Osteocyte (in vitro differentiated cells): ENCODE measurements at regions not wholly inside any gene's neighbourhood (a gene's known extent, or its start where the extent isn't known, plus 50 kb on each side); places are given as distances from the start of the nearest gene placed in this dataset.
"Not testable (repeated sequence)": the region's sequence is repeated elsewhere in the genome, so short reads cannot be mapped to it uniquely, and the experiment has no call there.

Experiments
- DNase-seq: peaks from one replicate; pipeline ENCODE4 v3.0.0; 2021; ENCODE audit warnings: mixed read lengths; ENCODE audit not compliant: unreplicated experiment; ENCODE audit errors: extremely low spot score
- H3K27ac Mint-ChIP-seq: one replicate; pipeline ENCODE4 v1.8.0; 2021; ENCODE audit warnings: mild to moderate bottlenecking, mixed read lengths; ENCODE audit not compliant: unreplicated experiment
- H3K27me3 Mint-ChIP-seq: one replicate; pipeline ENCODE4 v1.8.0; 2021; ENCODE audit warnings: mixed read lengths; ENCODE audit not compliant: unreplicated experiment
- H3K36me3 Mint-ChIP-seq: one replicate; pipeline ENCODE4 v1.8.0; 2021; ENCODE audit warnings: mixed read lengths; ENCODE audit not compliant: unreplicated experiment
- H3K4me1 Mint-ChIP-seq: one replicate; pipeline ENCODE4 v1.8.0; 2021; ENCODE audit warnings: mixed read lengths; ENCODE audit not compliant: unreplicated experiment
- H3K4me3 Mint-ChIP-seq: one replicate; pipeline ENCODE4 v1.8.0; 2021; ENCODE audit warnings: mild to moderate bottlenecking, moderate library complexity, mixed read lengths; ENCODE audit not compliant: unreplicated experiment
- H3K9me3 Mint-ChIP-seq: one replicate; pipeline ENCODE4 v1.8.0; 2021; ENCODE audit warnings: mixed read lengths; ENCODE audit not compliant: unreplicated experiment
- TF ChIP-seq, protein P1 (sequence below): fragments of 200-600 bp; sonication (generic); IDR thresholded peaks from 2 replicates; pipeline ENCODE4 v1.5.0; 2021; ENCODE audit warnings: antibody characterized with exemption, mild to moderate bottlenecking, moderate library complexity

DNA sequence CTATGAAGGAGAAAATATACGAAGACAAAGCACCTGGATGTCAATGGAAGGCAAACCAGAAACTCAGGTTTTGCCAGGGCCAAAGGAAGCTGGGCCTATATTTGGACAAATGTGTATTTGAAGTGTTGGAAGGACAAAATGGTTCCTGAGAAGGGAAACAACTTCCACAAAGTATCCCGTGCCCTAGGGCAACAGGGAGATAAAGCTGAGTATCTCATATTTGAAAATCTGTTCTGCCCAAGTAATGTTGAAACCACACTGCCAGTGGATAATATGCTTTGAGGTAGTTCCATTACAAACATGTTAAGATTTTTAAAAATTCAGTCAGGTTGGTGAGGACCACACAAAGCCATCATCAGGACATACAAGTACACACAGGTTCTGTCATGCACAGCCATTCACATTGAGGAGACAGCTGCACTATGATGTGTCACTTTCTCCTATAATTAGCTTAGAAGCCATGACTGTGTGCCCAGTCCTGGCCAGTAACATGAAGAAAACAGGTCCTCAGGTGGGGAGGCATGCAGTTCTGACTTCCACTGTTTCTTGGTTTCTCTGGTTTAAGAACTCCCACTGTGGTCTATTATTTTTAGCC, 116.4 kb downstream of the PWWP3B start:
- TF ChIP-seq, protein P1, sequence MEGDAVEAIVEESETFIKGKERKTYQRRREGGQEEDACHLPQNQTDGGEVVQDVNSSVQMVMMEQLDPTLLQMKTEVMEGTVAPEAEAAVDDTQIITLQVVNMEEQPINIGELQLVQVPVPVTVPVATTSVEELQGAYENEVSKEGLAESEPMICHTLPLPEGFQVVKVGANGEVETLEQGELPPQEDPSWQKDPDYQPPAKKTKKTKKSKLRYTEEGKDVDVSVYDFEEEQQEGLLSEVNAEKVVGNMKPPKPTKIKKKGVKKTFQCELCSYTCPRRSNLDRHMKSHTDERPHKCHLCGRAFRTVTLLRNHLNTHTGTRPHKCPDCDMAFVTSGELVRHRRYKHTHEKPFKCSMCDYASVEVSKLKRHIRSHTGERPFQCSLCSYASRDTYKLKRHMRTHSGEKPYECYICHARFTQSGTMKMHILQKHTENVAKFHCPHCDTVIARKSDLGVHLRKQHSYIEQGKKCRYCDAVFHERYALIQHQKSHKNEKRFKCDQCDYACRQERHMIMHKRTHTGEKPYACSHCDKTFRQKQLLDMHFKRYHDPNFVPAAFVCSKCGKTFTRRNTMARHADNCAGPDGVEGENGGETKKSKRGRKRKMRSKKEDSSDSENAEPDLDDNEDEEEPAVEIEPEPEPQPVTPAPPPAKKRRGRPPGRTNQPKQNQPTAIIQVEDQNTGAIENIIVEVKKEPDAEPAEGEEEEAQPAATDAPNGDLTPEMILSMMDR: no peak
- Mint-ChIP-seq H3K27me3 (no peaks in the 10 kb centered on the region), H3K4me3 (no peak overlapping the region), H3K27ac (no peak overlapping the region), H3K36me3 (no peaks in the 10 kb centered on the region), H3K4me1 (no peaks in the 10 kb centered on the region), H3K9me3 (peaks cover 9% of the 10 kb centered on the region)
- DNase-seq: no peak

DNA sequence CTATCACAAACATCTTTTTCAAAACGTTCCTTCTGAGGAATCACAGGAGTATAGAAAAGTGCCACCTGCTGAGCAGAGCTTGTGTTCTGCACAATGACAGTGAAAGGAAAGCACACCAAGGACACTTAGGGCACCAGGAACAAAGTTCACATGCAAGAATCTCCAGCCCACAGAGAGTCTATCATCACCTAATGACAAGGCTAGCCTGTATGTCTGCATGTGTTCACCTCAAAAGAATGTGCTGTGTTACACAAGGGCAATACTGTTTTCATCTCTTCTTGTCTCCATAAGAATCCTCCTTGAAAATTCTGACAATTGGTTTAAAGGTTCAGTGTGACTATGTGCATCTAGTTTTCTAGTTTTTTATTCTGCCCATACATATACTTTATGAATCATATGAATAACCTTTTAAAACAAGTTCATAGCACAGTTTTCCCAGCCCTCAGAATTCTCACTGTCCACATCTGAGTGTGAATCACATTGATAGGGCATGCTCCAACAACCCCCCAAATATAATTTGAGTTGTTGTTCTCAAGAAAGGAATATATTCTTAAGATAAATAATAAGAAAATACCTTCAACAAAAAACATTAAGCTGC, 118.0 kb downstream of the PWWP3B start:
- Mint-ChIP-seq H3K4me1 (no peaks in the 10 kb centered on the region), H3K27ac (no peak overlapping the region), H3K9me3 (peaks cover 5% of the 10 kb centered on the region), H3K27me3 (no peaks in the 10 kb centered on the region), H3K4me3 (no peak overlapping the region), H3K36me3 (no peaks in the 10 kb centered on the region)
- TF ChIP-seq, protein P1: no peak
- DNase-seq: no peak

DNA sequence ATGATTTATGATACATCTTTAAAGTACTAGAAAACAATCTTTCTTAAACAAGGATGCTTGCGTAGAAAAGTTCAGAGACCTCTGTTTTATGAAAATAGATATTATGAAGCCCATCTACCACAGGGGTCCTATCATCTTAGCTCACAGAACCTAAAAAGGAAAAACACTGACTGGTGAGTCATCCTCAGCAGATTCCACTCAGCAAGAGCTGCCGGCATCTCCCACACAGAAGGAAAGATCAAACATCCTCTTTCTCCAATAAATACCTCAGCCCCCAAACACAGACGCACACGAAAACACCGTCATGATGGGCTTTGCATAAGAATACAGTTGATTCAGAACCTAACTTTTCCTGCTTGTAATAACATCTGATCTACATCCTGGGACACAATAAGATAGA, 122.7 kb downstream of the PWWP3B start:
- not testable (repeated sequence) for H3K27ac Mint-ChIP-seq, H3K9me3 Mint-ChIP-seq, DNase-seq, H3K4me1 Mint-ChIP-seq, H3K27me3 Mint-ChIP-seq, H3K36me3 Mint-ChIP-seq, H3K4me3 Mint-ChIP-seq

DNA sequence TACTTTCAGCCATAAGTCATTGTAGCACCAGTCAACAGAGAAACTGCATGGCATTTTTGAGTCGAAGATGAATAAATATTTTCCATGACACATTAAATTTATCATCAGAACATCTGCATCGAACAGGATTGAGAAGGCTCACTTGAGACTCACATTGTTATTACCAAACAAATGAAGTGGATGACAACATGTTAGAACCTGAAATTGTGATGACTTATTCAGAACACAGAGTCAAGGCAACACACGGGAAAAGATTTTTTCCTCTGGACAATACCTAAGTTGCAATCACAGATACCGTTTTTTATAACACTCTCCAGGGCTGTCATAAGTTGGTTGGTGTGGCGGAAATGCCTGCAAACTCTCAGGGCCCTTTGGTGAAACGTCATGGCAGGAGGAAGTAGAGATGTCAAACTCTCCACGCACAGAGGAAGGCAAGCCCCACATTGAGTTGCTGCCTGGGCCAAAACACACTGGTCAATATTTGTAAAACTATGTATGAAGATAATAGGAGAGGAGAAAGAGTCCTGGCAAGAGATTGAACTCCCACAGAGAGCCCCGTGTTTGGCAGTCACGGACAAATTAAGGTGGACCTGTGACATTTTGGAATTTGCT, 123.8 kb downstream of the PWWP3B start:
- DNase-seq, H3K9me3 Mint-ChIP-seq, H3K27ac Mint-ChIP-seq, H3K36me3 Mint-ChIP-seq, H3K4me1 Mint-ChIP-seq, H3K4me3 Mint-ChIP-seq, H3K27me3 Mint-ChIP-seq: not testable (repeated sequence)

DNA sequence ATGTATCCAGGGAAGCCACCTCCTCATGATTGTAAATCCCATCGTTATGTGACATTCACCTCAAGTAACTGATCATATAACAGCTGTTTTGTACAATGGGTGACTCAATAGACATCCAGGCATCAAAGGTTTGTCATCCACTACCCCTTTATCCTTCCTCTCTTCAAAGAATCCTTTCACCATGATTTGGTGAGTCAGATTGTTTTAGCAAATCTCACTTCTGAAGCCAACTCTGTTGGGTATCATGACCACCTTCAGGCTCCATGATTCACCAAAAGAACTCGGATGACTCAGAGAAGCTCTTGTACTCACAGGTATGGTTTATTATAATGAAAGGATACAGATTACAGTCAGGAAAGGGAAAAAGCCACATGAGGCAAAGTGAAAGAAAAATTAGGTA, 132.1 kb downstream of the PWWP3B start:
- no peaks in the 10 kb centered on the region for H3K4me1 Mint-ChIP-seq
- no peaks in the 10 kb centered on the region for H3K27me3 Mint-ChIP-seq
- DNase-seq: no peak
- no peak overlapping the region for H3K27ac Mint-ChIP-seq
- peaks cover 17% of the 10 kb centered on the region for H3K9me3 Mint-ChIP-seq
- no peak overlapping the region for H3K4me3 Mint-ChIP-seq
- no peaks in the 10 kb centered on the region for H3K36me3 Mint-ChIP-seq
- TF ChIP-seq, protein P1: no peak

- TF ChIP-seq, protein P1: no peak
- H3K27me3 Mint-ChIP-seq: no peaks in the 10 kb centered on the region
- H3K9me3 Mint-ChIP-seq: peaks cover 19% of the 10 kb centered on the region
- no peak overlapping the region for H3K4me3 Mint-ChIP-seq
- DNase-seq: no peak
- no peaks in the 10 kb centered on the region for H3K36me3 Mint-ChIP-seq
- H3K4me1 Mint-ChIP-seq: no peaks in the 10 kb centered on the region
- H3K27ac Mint-ChIP-seq: no peak overlapping the region
Measured at GRCh38 chrX:106300656-106301055, 132.6 kb downstream of the PWWP3B start.
